Large intestine (tissue), 3 donors: ENCODE measurements at regions not wholly inside any gene's neighbourhood (a gene's known extent, or its start where the extent isn't known, plus 50 kb on each side); places are given as distances from the start of the nearest gene placed in this dataset.
"Not testable (repeated sequence)": the region's sequence is repeated elsewhere in the genome, so short reads cannot be mapped to it uniquely, and the experiment has no call there.

Experiments used
- DNase-seq, 2 donors: peaks; one replicate each; pipeline versions ENCODE4 v3.0.0 to v3.0.0-alpha.2; 2013
- H3K27ac ChIP-seq: one replicate; pipeline ENCODE4 v1.5.1; 2013; ENCODE audit warnings: low read length
- H3K27me3 ChIP-seq: 2 replicates; pipeline ENCODE4 v1.6.1; 2013; ENCODE audit warnings: low read length; ENCODE audit not compliant: control insufficient read depth, insufficient read depth
- H3K36me3 ChIP-seq: 2 replicates; pipeline ENCODE4 v1.6.1; 2013; ENCODE audit warnings: low read length; ENCODE audit not compliant: control insufficient read depth, insufficient read depth
- H3K4me1 ChIP-seq: one replicate; pipeline ENCODE4 v1.6.1; 2013; ENCODE audit warnings: low read length; ENCODE audit not compliant: control insufficient read depth, insufficient read depth
- H3K4me3 ChIP-seq: one replicate; pipeline ENCODE4 v1.5.1; 2013; ENCODE audit warnings: low read length
- H3K9me3 ChIP-seq: one replicate; pipeline ENCODE4 v1.6.1; 2013; ENCODE audit warnings: mild to moderate bottlenecking, low read depth, low read length, moderate library complexity; ENCODE audit not compliant: control insufficient read depth
- WGBS: methylation state at CpG from one replicate; pipeline ENCODE4 v1.1.5; 2013; ENCODE audit warnings: low lambda C conversion rate; ENCODE audit not compliant: insufficient coverage; 5-methylcytosine and 5-hydroxymethylcytosine counted together

DNA sequence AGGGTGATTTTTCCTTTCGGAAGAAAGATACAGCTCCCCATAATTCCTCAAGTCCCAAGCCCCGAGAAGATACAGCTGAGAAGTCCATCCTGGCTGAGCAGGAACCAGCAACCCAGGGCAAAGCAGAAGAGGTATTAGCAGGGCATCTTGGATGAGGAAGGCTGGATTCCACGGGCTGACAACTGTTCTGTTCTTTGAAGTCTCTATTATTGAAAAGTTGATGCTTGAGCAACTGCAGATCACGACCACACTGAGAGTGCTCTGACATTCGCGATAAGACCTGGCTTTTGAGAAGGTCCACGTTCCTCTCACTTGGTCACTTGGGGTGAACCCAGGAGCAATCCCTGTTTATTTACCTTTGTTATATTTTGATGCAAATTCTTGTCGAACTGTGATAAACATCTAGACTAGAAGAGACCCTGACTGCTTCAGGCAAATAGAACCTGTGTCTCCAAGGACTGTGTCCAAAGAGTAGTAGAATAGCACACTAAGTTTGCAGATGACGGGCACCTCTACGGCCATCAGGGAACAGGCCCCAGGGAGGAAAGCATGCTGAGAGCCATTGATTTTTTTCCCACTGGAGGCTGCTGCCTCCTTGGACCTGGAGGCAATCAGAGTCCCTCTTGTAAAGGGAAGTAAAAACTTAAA lies 133.1 kb downstream of the ARL4C start:
- no peak overlapping the region for H3K27ac ChIP-seq
- no peak overlapping the region for H3K4me3 ChIP-seq
- H3K9me3 ChIP-seq, result no peaks in the 10 kb centered on the region
- no peak for DNase-seq
- WGBS, result 20% methylated on average over 2 of the region's 10 CpGs
- H3K36me3 ChIP-seq, result no peaks in the 10 kb centered on the region
- H3K4me1 ChIP-seq, result no peaks in the 10 kb centered on the region
- no peaks in the 10 kb centered on the region for H3K27me3 ChIP-seq

- WGBS, result 13% methylated on average over 3 of the region's 4 CpGs
- Histone ChIP-seq H3K27me3 (no peaks in the 10 kb centered on the region), H3K9me3 (no peaks in the 10 kb centered on the region), H3K27ac (no peak overlapping the region), H3K36me3 (no peaks in the 10 kb centered on the region), H3K4me3 (no peak overlapping the region), H3K4me1 (no peaks in the 10 kb centered on the region)
- no peak for DNase-seq
Measured at GRCh38 chr2:234363011-234363487, 133.8 kb downstream of the ARL4C start.

GRCh38 chr2:234360313-234360975 lies 136.4 kb downstream of the ARL4C start:
- not testable (repeated sequence) for H3K9me3 ChIP-seq, H3K27ac ChIP-seq, H3K36me3 ChIP-seq, H3K27me3 ChIP-seq, H3K4me1 ChIP-seq, H3K4me3 ChIP-seq, DNase-seq

GRCh38 chr2:234357666-234358065 lies 139.2 kb downstream of the ARL4C start:
- H3K27me3 ChIP-seq, result no peaks in the 10 kb centered on the region
- DNase-seq, result no peak
- no peaks in the 10 kb centered on the region for H3K36me3 ChIP-seq
- no peak overlapping the region for H3K27ac ChIP-seq
- no CpG with 5 or more reads among the region's 3 CpGs for WGBS
- no peaks in the 10 kb centered on the region for H3K4me1 ChIP-seq
- H3K4me3 ChIP-seq, result no peak overlapping the region
- H3K9me3 ChIP-seq, result no peaks in the 10 kb centered on the region

DNA sequence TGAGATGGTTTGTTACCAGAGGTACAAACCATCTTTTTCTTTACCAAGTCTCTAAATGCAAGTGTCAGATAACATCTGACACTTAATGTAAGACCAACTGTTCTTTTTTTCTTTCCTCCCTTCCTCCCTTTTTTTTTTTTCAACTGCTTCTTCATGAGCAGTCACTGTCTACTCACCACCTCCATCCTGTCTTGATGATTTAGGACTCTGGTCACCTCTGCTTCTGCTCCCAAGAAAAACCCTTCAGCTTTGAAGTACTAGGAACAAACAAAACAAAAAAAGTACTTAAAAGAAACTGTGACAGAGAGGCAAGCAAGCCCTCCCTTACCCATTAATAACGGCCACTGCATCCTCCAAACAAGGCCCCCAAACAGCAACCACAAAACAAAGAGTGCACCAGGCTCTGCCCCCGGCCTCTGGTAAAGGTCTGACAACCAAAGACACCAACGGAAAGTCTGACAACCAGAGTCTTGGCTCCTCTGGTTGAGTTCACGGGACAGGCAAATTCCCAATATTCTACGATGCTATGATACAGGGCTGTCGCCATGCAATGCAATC lies 141.0 kb downstream of the ARL4C start:
- WGBS, result no CpG with 5 or more reads among the region's 6 CpGs
- Histone ChIP-seq H3K36me3 (no peaks in the 10 kb centered on the region), H3K9me3 (no peaks in the 10 kb centered on the region), H3K27me3 (no peaks in the 10 kb centered on the region), H3K4me3 (no peak overlapping the region), H3K4me1 (no peaks in the 10 kb centered on the region), H3K27ac (no peak overlapping the region)
- DNase-seq, result no peak

GRCh38 chr2:234355021-234355720 lies 141.7 kb downstream of the ARL4C start:
- Histone ChIP-seq H3K4me1 (no peaks in the 10 kb centered on the region), H3K36me3 (no peaks in the 10 kb centered on the region)
- WGBS, result no CpG with 5 or more reads among the region's 12 CpGs

GRCh38 chr2:234352270-234352669 lies 144.6 kb downstream of the ARL4C start:
- H3K9me3 ChIP-seq, result no peaks in the 10 kb centered on the region
- no peaks in the 10 kb centered on the region for H3K4me1 ChIP-seq
- no peak overlapping the region for H3K27ac ChIP-seq
- no peaks in the 10 kb centered on the region for H3K27me3 ChIP-seq
- H3K4me3 ChIP-seq, result no peak overlapping the region
- WGBS, result 100% methylated on average over 1 of the region's 7 CpGs
- no peaks in the 10 kb centered on the region for H3K36me3 ChIP-seq
- DNase-seq, result no peak

More at GRCh38 chr2:234355021-234355720, 141.7 kb downstream of the ARL4C start:
- H3K9me3 ChIP-seq, result no peaks in the 10 kb centered on the region
- H3K27ac ChIP-seq, result no peak overlapping the region
- no peak for DNase-seq
- H3K4me3 ChIP-seq, result no peak overlapping the region
- no peaks in the 10 kb centered on the region for H3K27me3 ChIP-seq

DNA sequence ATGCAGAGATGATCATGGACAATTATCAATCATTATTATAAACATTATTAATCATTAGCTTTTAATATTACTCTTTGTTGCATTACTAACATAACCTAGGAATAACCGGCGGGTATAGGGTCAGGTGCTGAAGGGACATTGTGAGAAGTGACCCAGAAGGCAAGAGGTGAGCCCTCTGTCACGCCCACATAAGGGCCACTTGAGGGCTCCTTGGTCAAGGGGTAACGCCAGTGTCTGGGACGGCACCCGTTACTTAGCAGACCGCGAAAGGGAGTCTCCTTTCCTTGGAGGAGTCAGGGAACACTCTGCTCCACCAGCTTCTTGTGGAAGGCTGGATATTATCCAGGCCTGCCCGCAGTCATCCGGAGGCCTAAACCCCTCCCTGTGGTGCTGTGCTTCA lies 145.0 kb downstream of the ARL4C start:
- not testable (repeated sequence) for H3K4me1 ChIP-seq, H3K9me3 ChIP-seq, H3K27me3 ChIP-seq, DNase-seq, H3K4me3 ChIP-seq, H3K27ac ChIP-seq, H3K36me3 ChIP-seq
- WGBS, result no CpG with 5 or more reads among the region's 10 CpGs

- peak in 1 of 2 donors; percentile 15 for DNase-seq
Measured at GRCh38 chr2:234348081-234348480, 148.8 kb downstream of the ARL4C start.

GRCh38 chr2:234345921-234346320 lies 151.0 kb downstream of the ARL4C start:
- Histone ChIP-seq H3K27me3 (no peaks in the 10 kb centered on the region), H3K27ac (no peak overlapping the region), H3K4me1 (no peaks in the 10 kb centered on the region), H3K36me3 (no peaks in the 10 kb centered on the region), H3K4me3 (no peak overlapping the region), H3K9me3 (no peaks in the 10 kb centered on the region)
- no peak for DNase-seq
- WGBS, result no CpG with 5 or more reads among the region's 5 CpGs

More at GRCh38 chr2:234348081-234348480, 148.8 kb downstream of the ARL4C start:
- Histone ChIP-seq H3K4me1 (no peaks in the 10 kb centered on the region), H3K9me3 (no peaks in the 10 kb centered on the region), H3K27me3 (no peaks in the 10 kb centered on the region), H3K36me3 (no peaks in the 10 kb centered on the region), H3K27ac (no peak overlapping the region), H3K4me3 (no peak overlapping the region)
- WGBS, result 95% methylated on average over 4 of the region's 9 CpGs
